NCI-H2196 (cell line): ENCODE measurements at regions not wholly inside any gene's neighbourhood (a gene's known extent, or its start where the extent isn't known, plus 50 kb on each side); places are given as distances from the start of the nearest gene placed in this dataset.

ENCODE experiments used
- DNase-seq: peaks from one replicate; lab custom pipeline; 2025; ENCODE audit not compliant: unreplicated experiment; lab: John Stamatoyannopoulos, UW

DNA sequence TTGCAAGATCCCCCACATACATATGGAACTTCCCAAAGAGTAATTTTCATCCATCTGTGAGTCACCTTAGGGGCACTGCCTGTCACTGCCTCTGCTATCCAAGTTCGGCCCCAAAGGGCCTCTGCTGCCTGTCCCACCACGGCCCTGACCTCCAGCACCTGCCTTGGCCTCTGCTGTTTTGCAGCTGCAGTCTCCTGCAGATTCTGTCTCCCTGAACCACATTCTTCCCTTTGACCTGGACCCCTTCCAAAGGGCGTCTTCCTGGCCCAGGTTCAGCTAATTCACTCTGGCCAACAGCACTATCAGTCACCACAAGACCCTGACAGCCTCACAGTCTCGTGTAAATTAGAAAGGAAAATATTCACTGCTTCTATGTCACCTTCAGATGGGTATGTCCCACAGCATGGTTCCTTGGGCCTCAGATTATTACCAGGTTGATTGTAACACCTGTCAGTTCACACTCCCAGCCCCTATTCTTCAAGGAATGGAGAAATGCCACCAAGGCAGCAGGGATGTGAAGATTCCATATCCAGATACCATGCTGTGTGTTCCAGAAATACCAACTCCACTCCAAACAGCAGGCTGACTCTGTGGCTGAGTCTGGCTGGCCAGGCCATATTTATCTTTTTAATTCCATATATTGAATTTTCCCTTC lies 479.3 kb downstream of the ARHGEF28 start:
- no peak for DNase-seq

- no peak for DNase-seq
Measured at GRCh38 chr5:74103131-74104023, 477.4 kb downstream of the ARHGEF28 start.

DNA sequence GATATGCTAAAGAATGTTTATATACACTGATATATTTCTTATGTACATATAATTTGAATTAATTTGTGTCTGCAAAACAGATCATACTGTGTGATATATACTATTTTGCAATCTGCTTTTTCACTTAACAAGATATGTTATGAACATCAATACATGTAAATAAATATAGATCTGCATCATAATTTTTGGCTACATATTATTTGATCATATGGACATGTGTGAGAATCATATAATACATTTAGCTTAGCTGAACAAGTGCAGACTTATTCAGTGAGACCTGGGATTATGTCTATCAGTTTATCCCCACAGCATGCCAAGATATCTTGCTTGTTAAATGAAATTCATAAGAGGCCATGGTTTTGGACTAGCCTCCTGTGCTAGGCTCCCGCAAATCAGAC lies 474.3 kb downstream of the ARHGEF28 start:
- DNase-seq: no peak

DNA sequence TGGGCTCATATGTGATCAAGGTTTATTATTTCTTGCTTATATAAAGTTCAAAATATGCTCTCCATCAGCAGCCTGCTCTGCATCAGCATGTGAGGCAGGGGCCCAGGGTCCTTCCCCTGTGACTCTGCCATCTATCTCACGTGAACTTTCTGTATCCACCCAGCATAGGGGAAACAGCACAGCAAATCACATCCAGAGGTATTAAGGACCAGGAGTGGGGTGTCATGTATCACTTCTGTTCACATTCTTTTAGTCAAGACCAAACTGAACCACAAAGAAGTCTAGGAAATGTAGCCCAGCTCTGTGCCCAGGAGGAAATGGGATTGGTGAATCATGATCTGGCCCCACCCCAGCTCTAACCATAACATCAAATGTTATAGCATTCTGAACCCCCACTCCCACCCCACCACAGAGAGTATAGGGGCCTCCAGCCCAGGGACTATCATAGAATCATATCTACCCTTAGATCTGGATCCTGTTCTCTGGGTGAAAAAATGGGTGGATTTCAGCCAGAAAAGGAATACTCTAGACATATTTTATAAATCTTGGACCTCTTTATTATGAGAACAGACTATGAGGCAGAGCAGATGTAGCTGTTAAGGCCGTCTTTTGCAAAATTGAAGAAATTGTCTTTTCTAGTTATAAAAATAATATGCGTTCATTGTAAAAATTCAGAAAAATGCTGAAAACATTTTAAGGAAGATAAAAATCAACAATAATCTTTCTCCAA lies 473.7 kb downstream of the ARHGEF28 start:
- no peak for DNase-seq

- DNase-seq: no peak
Measured at GRCh38 chr5:74098941-74099340, 472.9 kb downstream of the ARHGEF28 start.

DNA sequence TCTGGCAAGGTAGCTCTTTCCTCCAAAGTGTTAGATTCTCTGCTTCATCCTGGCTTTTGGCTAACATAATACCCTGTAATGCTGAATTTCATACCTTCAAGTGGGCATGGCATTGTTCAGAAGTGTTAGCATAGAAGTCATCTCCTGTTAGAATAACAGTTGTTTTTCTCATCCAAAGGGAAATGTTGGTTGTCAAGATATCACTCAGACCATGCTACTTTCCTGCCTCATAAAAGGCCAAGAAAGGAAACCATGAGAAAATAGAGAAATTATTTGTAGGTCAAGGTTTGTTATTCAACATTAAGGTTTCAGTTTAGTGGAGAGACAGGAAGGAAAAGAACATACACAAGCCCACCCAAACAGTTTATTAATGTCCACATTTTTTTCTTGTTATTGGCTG lies 472.5 kb downstream of the ARHGEF28 start:
- no peak for DNase-seq

DNA sequence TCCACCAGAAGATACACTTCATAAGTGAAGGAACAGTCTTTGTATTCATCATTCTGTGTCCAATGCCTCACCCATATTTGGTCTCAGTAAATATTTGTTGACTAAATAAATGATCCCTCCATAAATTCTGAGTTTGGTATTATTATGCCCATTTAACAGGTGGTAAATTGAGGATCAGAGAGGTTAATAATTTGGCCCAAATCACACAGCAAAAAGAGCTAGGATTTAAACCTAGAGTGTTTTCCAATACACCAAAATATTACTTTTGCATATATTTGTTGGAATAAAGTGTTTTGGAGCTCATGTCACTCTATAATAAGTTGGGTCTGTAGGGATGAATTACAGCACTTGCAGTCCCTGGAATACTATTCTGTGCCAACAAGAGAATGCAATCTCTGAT lies 470.3 kb downstream of the ARHGEF28 start:
- DNase-seq: no peak

DNA sequence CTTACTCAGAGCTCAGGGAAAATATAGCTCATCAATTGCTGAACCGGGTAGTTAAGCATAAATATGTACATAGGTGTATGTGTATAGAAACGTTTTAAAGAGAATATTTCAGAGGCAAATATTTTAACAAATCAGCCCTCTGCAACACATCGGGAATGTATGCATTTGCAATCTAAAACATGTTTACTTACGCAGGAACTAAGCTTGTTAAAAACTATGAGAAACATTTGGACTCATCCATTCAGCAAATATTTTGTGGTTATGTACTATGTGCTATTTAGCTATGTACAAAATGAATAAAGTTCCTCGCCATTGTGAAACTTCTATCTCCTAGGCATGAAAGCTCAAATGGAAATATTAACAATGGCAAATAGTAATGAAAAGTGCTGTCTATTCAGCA lies 469.9 kb downstream of the ARHGEF28 start:
- DNase-seq: no peak

GRCh38 chr5:74094782-74095108 lies 468.7 kb downstream of the ARHGEF28 start:
- DNase-seq: no peak

DNA sequence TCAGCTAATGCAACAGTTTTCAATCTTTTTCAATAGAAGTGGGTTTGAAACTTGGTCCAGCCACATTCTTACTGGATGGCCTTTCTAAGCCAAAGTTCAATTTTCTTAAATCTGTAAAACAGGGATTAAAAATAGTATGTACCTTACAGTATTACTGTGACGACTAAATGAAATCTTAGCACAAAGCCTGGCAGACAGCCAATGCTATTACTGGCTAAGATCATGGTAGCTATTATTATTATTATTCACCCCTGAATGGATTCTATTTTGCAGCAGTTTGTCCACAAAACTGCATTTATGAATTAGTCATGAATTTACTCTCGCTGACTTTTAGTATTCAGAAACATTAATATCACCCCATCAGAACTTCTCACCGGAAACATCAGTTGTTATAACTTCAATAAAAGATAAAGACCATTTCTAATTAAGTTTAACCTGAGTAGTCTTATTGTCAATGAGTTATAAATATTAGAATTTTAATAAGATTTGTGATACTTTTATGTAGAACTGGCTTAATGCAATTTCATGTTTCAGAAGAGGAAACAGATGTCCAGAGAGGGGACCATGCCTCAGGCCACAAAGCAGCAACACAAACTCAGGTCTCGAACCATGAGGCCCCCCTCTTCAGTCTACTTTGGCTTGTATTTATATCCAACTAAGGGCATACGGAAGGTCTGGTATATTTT lies 468.2 kb downstream of the ARHGEF28 start:
- DNase-seq: no peak

DNA sequence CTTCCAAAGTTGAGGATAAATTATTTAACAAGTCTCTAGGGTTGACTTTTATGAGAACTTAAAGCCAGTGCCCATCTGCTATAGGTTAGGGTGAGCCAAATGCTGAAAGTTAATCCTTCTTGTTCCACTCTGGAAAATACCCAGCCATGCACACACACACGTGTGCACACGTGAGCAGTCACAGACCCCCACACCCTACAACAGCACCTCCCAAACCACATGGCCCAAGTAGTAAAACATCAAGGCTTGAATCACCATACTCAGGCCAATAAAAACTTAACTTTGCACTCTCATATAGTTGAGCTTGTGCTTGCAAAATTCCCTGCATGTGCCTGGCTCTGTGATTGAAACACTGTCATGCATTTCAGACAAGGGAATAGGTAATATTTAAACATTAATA lies 467.6 kb downstream of the ARHGEF28 start:
- no peak for DNase-seq

GRCh38 chr5:74092766-74093165 lies 466.8 kb downstream of the ARHGEF28 start:
- no peak for DNase-seq

- no peak for DNase-seq
Measured at GRCh38 chr5:74085782-74086181, 459.8 kb downstream of the ARHGEF28 start.

DNA sequence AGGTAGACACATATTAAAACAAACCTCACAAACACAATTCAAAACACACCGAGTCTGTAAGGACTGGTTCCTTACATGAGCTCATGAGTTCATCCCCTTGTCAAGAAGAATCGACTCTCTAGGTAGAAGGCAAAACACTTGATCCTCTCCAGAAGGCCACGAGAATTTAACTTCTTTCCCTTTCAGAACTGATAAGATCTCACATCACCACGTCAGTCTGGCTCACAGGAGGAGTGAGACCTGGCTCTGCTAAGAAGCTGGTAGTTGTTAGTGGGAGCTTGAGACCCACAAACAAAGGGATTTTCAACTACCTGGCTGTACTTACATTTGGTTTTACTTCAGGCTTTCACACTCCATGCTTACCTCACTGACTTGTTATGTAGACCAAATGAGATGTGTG lies 459.2 kb downstream of the ARHGEF28 start:
- DNase-seq: no peak

- no peak for DNase-seq
Measured at GRCh38 chr5:74083096-74083791, 457.2 kb downstream of the ARHGEF28 start.

- DNase-seq: peak; percentile 19
Measured at GRCh38 chr5:74082512-74083055, 456.6 kb downstream of the ARHGEF28 start.

DNA sequence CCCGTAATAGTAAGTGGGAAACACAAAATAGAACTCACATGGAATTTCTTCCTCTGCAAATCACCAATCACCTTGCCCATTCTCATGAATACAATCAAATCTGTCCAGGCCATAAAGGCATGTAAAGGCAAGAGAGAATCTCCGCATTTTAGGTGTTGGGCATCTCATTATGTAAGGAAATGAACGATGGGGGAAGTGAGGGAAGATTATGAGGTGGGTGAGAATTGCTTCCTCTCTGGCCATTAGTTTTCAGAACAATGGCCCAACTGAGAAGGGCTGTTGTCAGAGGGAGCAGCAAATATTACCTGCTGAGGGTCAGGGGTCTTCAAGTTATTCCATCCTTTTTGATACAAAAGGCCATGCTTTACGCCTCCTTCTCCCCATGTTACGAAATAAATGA lies 455.1 kb downstream of the ARHGEF28 start:
- DNase-seq: no peak

GRCh38 chr5:74079971-74080556 lies 454.1 kb downstream of the ARHGEF28 start:
- DNase-seq: no peak

GRCh38 chr5:74075501-74076484 lies 449.8 kb downstream of the ARHGEF28 start:
- DNase-seq: peak; percentile 19
